Trophoblast cell (in vitro differentiated cells and primary cell): ENCODE measurements at regions not wholly inside any gene's neighbourhood (a gene's known extent, or its start where the extent isn't known, plus 50 kb on each side); places are given as distances from the start of the nearest gene placed in this dataset.

ENCODE experiments used
- DNase-seq, 2 donors: peaks; one replicate each; pipeline ENCODE4 v3.0.0-alpha.2; 2016
- H2AFZ ChIP-seq: 2 replicates; pipeline ENCODE4 v1.6.1; 2013; ENCODE audit warnings: low read length, moderate library complexity, mild to moderate bottlenecking; ENCODE audit not compliant: insufficient read depth, poor library complexity
- H2AK5ac ChIP-seq: 2 replicates; pipeline ENCODE4 v1.6.1; 2013; ENCODE audit warnings: mild to moderate bottlenecking, low read length
- H2BK120ac ChIP-seq: 2 replicates; pipeline ENCODE4 v1.6.1; 2013; ENCODE audit warnings: low read length, mild to moderate bottlenecking, moderate library complexity; ENCODE audit not compliant: insufficient read depth, poor library complexity
- H2BK12ac ChIP-seq: 2 replicates; pipeline ENCODE4 v1.6.1; 2013; ENCODE audit warnings: mild to moderate bottlenecking, low read length, moderate library complexity
- H2BK5ac ChIP-seq: 2 replicates; pipeline ENCODE4 v1.6.1; 2013; ENCODE audit warnings: low read length, low read depth, moderate library complexity, mild to moderate bottlenecking; ENCODE audit not compliant: poor library complexity
- H3K14ac ChIP-seq: 2 replicates; pipeline ENCODE4 v1.6.1; 2013; ENCODE audit warnings: mild to moderate bottlenecking, low read length
- H3K18ac ChIP-seq: 2 replicates; pipeline ENCODE4 v1.6.1; 2013; ENCODE audit warnings: mild to moderate bottlenecking, low read length
- H3K23ac ChIP-seq: 2 replicates; pipeline ENCODE4 v1.6.1; 2013; ENCODE audit warnings: low read length
- H3K27ac ChIP-seq: 2 replicates; pipeline ENCODE4 v1.5.1; 2013; ENCODE audit warnings: low read depth, mild to moderate bottlenecking, inconsistent platforms, low read length, moderate library complexity
- H3K27me3 ChIP-seq: 2 replicates; pipeline ENCODE4 v1.6.1; 2013; ENCODE audit warnings: inconsistent platforms, mild to moderate bottlenecking, low read length, moderate library complexity; ENCODE audit not compliant: insufficient read depth
- H3K36me3 ChIP-seq, 2 experiments: 1 replicate in 1 of 2; 2 replicates in 1 of 2; pipeline ENCODE4 v1.6.1; 2013; ENCODE audit warnings: low read length in 2 of 2, mild to moderate bottlenecking in 2 of 2, moderate library complexity in 1 of 2; ENCODE audit not compliant: insufficient read depth in 2 of 2, control insufficient read depth in 1 of 2
- H3K4ac ChIP-seq: 2 replicates; pipeline ENCODE4 v1.6.1; 2013; ENCODE audit warnings: low read depth, mild to moderate bottlenecking, low read length, moderate library complexity
- H3K4me1 ChIP-seq, 2 experiments: 1 replicate in 1 of 2; 2 replicates in 1 of 2; pipeline ENCODE4 v1.6.1; 2013; ENCODE audit warnings: low read length in 2 of 2, mild to moderate bottlenecking in 2 of 2, moderate library complexity in 1 of 2; ENCODE audit not compliant: insufficient read depth in 2 of 2, control insufficient read depth in 1 of 2
- H3K4me2 ChIP-seq: 2 replicates; pipeline ENCODE4 v1.6.1; 2013; ENCODE audit warnings: inconsistent platforms, mild to moderate bottlenecking, low read length, moderate library complexity
- H3K4me3 ChIP-seq: 2 replicates; pipeline ENCODE4 v1.5.1; 2013; ENCODE audit warnings: mild to moderate bottlenecking, low read depth, low read length, inconsistent platforms
- H3K79me1 ChIP-seq: one replicate; pipeline ENCODE4 v1.6.1; 2013; ENCODE audit warnings: low read length
- H3K79me2 ChIP-seq: 2 replicates; pipeline ENCODE4 v1.6.1; 2013; ENCODE audit warnings: low read length, mild to moderate bottlenecking; ENCODE audit not compliant: control insufficient read depth, insufficient read depth, poor library complexity
- H3K9ac ChIP-seq: 2 replicates; pipeline ENCODE4 v1.6.1; 2013; ENCODE audit warnings: mild to moderate bottlenecking, low read length
- H3K9me3 ChIP-seq: 2 replicates; pipeline ENCODE4 v1.6.1; 2013; ENCODE audit warnings: low read depth, mild to moderate bottlenecking, control low read depth, inconsistent platforms, low read length; ENCODE audit not compliant: insufficient read depth
- H4K12ac ChIP-seq: 2 replicates; pipeline ENCODE4 v1.6.1; 2013; ENCODE audit warnings: low read depth, mild to moderate bottlenecking, low read length, moderate library complexity
- H4K8ac ChIP-seq: 2 replicates; pipeline ENCODE4 v1.6.1; 2013; ENCODE audit warnings: low read depth, mild to moderate bottlenecking, low read length, moderate library complexity
- H4K91ac ChIP-seq: one replicate; pipeline ENCODE4 v1.6.1; 2013; ENCODE audit warnings: low read depth, mild to moderate bottlenecking, low read length, moderate library complexity
- WGBS: extraction: QIAGEN DNeasy Blood & Tissue Kit; methylation state at CpG from one replicate; pipeline ENCODE4 v1.1.7; 2013; ENCODE audit warnings: missing lambda C conversion rate; ENCODE audit not compliant: insufficient read length, insufficient coverage; ENCODE audit errors: extremely low coverage; 5-methylcytosine and 5-hydroxymethylcytosine counted together

- DNase-seq: no peak
- H3K23ac ChIP-seq: no peak overlapping the region
- no peak overlapping the region for H3K4me3 ChIP-seq
- H4K8ac ChIP-seq: no peak overlapping the region
- H2BK5ac ChIP-seq: no peak overlapping the region
- no peaks in the 10 kb centered on the region for H3K79me2 ChIP-seq
- no peak overlapping the region for H3K4ac ChIP-seq
- no peak overlapping the region for H4K91ac ChIP-seq
- H3K36me3 ChIP-seq: no peaks in the 10 kb centered on the region
- no peak overlapping the region for H2BK120ac ChIP-seq
- H3K27me3 ChIP-seq: no peaks in the 10 kb centered on the region
- H3K79me1 ChIP-seq: no peaks in the 10 kb centered on the region
- no peaks in the 10 kb centered on the region for H3K4me1 ChIP-seq
- no peak overlapping the region for H3K18ac ChIP-seq
- no peak overlapping the region for H3K9ac ChIP-seq
- no peak overlapping the region for H3K14ac ChIP-seq
- no peak overlapping the region for H4K12ac ChIP-seq
- no peak overlapping the region for H3K27ac ChIP-seq
- peaks cover 24% of the 10 kb centered on the region for H3K9me3 ChIP-seq
- H3K4me2 ChIP-seq: no peak overlapping the region
- no peak overlapping the region for H2AK5ac ChIP-seq
- H2BK12ac ChIP-seq: no peak overlapping the region
- no peak overlapping the region for H2AFZ ChIP-seq
- WGBS: no CpG with 5 or more reads among the region's 19 CpGs
Observed at GRCh38 chr14:101025696-101026095, 122.2 kb upstream of the RTL1 start.

GRCh38 chr14:101026341-101026740, 122.8 kb upstream of the RTL1 start:
- Histone ChIP-seq H2BK120ac (no peak overlapping the region), H4K12ac (no peak overlapping the region), H3K4ac (no peak overlapping the region), H3K27ac (no peak overlapping the region), H3K9ac (no peak overlapping the region), H4K8ac (no peak overlapping the region), H3K27me3 (no peaks in the 10 kb centered on the region), H3K36me3 (no peaks in the 10 kb centered on the region), H3K4me1 (no peaks in the 10 kb centered on the region), H2AK5ac (no peak overlapping the region), H2BK12ac (no peak overlapping the region), H3K4me3 (no peak overlapping the region), H3K4me2 (no peak overlapping the region), H3K14ac (no peak overlapping the region), H3K79me1 (no peaks in the 10 kb centered on the region), H3K18ac (no peak overlapping the region), H2AFZ (no peak overlapping the region), H3K23ac (no peak overlapping the region), H3K9me3 (peaks cover 24% of the 10 kb centered on the region), H4K91ac (no peak overlapping the region), H2BK5ac (no peak overlapping the region), H3K79me2 (no peaks in the 10 kb centered on the region)
- no CpG with 5 or more reads among the region's 7 CpGs for WGBS
- no peak for DNase-seq

- H4K91ac ChIP-seq: no peak overlapping the region
- no peak overlapping the region for H3K14ac ChIP-seq
- H3K18ac ChIP-seq: no peak overlapping the region
- H2BK5ac ChIP-seq: no peak overlapping the region
- no peak overlapping the region for H2BK120ac ChIP-seq
- no peaks in the 10 kb centered on the region for H3K27me3 ChIP-seq
- WGBS: no CpG with 5 or more reads among the region's 10 CpGs
- no peak overlapping the region for H3K23ac ChIP-seq
- H3K9me3 ChIP-seq: peaks cover 21% of the 10 kb centered on the region
- DNase-seq: no peak
- no peak overlapping the region for H2AFZ ChIP-seq
- H3K4ac ChIP-seq: no peak overlapping the region
- H3K79me1 ChIP-seq: no peaks in the 10 kb centered on the region
- H2BK12ac ChIP-seq: no peak overlapping the region
- H3K36me3 ChIP-seq: no peaks in the 10 kb centered on the region
- H3K4me2 ChIP-seq: no peak overlapping the region
- H2AK5ac ChIP-seq: no peak overlapping the region
- H3K27ac ChIP-seq: no peak overlapping the region
- no peak overlapping the region for H3K4me3 ChIP-seq
- no peaks in the 10 kb centered on the region for H3K4me1 ChIP-seq
- H4K12ac ChIP-seq: no peak overlapping the region
- no peak overlapping the region for H3K9ac ChIP-seq
- H4K8ac ChIP-seq: no peak overlapping the region
- no peaks in the 10 kb centered on the region for H3K79me2 ChIP-seq
Observed at GRCh38 chr14:101027291-101027690, 123.8 kb upstream of the RTL1 start.

- H2BK120ac ChIP-seq: no peak overlapping the region
- H2AK5ac ChIP-seq: no peak overlapping the region
- H3K4me3 ChIP-seq: no peak overlapping the region
- no peak overlapping the region for H3K27ac ChIP-seq
- no peak overlapping the region for H2AFZ ChIP-seq
- H3K9ac ChIP-seq: no peak overlapping the region
- no peak overlapping the region for H3K4me2 ChIP-seq
- H3K9me3 ChIP-seq: peaks cover 21% of the 10 kb centered on the region
- no peak overlapping the region for H3K23ac ChIP-seq
- no peak overlapping the region for H4K12ac ChIP-seq
- H3K27me3 ChIP-seq: no peaks in the 10 kb centered on the region
- no CpG with 5 or more reads among the region's 5 CpGs for WGBS
- H4K8ac ChIP-seq: no peak overlapping the region
- no peaks in the 10 kb centered on the region for H3K36me3 ChIP-seq
- no peak overlapping the region for H3K14ac ChIP-seq
- no peak overlapping the region for H2BK5ac ChIP-seq
- H3K4me1 ChIP-seq: no peaks in the 10 kb centered on the region
- no peak overlapping the region for H3K18ac ChIP-seq
- H3K4ac ChIP-seq: no peak overlapping the region
- DNase-seq: no peak
- H3K79me1 ChIP-seq: no peaks in the 10 kb centered on the region
- no peak overlapping the region for H2BK12ac ChIP-seq
- H4K91ac ChIP-seq: no peak overlapping the region
- H3K79me2 ChIP-seq: no peaks in the 10 kb centered on the region
Observed at GRCh38 chr14:101027966-101028365, 124.4 kb upstream of the RTL1 start.
